Lower leg skin (tissue), 4 donors: ENCODE measurements at regions not wholly inside any gene's neighbourhood (a gene's known extent, or its start where the extent isn't known, plus 50 kb on each side); places are given as distances from the start of the nearest gene placed in this dataset.
A peak's percentile ranks its signal among the peaks of the same experiment; 100 is the strongest.

Source experiments
- DNase-seq, 2 donors: peaks; one replicate each; pipeline ENCODE4 v3.0.0-alpha.2; 2019; ENCODE audit warnings: low spot score in 2 of 2
- H3K4me3 ChIP-seq: fragments of 200-600 bp; sonication (generic); 2 replicates; pipeline ENCODE4 v1.5.1; 2017; ENCODE audit warnings: mild to moderate bottlenecking, low read depth; ENCODE audit not compliant: poor library complexity, severe bottlenecking
- POLR2A ChIP-seq, 2 donors: fragments of 450-650 bp; IDR thresholded peaks; one replicate each; pipeline ENCODE4 v1.6.1; 2016 to 2017; ENCODE audit warnings: antibody characterized with exemption in 2 of 2, mild to moderate bottlenecking in 1 of 2, moderate library complexity in 1 of 2
- WGBS, 2 donors: methylation state at CpG; one replicate each; pipeline ENCODE4 v1.1.5; 2018; 5-methylcytosine and 5-hydroxymethylcytosine counted together
- intact Hi-C: fragments of 100-400 bp; cut with DNase I; formaldehyde crosslinking; loops from one replicate; pipeline ENCODE4 v1.15.0; 2023; ENCODE audit warnings: low total_unique reads
- TF ChIP-seq, protein P1 (sequence below), 3 donors: fragments of 450-650 bp; IDR thresholded peaks; one replicate each; pipeline ENCODE4 v1.5.1; 2016; ENCODE audit warnings: antibody characterized with exemption in 3 of 3, mild to moderate bottlenecking in 3 of 3, moderate library complexity in 2 of 3

DNA sequence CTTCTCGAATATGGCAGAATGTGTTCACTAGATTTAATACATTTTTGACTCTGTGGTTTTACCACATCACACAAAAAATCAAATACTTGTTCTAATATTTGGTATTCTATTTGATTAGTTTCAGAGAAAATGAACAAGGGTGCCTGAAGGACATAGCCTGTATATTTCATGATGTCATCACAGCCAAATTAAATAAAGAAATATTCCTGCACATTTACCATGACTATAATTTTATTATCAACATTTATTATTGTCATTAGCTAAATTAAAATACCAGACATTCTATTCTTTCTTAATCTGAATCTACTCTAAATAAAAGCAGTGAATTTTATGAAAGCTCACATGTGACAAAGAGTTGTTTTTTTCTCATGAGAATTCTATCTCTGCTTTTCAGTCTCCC, 980.5 kb downstream of the PCDH18 start:
- no peak for DNase-seq
- TF ChIP-seq, protein P1, sequence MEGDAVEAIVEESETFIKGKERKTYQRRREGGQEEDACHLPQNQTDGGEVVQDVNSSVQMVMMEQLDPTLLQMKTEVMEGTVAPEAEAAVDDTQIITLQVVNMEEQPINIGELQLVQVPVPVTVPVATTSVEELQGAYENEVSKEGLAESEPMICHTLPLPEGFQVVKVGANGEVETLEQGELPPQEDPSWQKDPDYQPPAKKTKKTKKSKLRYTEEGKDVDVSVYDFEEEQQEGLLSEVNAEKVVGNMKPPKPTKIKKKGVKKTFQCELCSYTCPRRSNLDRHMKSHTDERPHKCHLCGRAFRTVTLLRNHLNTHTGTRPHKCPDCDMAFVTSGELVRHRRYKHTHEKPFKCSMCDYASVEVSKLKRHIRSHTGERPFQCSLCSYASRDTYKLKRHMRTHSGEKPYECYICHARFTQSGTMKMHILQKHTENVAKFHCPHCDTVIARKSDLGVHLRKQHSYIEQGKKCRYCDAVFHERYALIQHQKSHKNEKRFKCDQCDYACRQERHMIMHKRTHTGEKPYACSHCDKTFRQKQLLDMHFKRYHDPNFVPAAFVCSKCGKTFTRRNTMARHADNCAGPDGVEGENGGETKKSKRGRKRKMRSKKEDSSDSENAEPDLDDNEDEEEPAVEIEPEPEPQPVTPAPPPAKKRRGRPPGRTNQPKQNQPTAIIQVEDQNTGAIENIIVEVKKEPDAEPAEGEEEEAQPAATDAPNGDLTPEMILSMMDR (IDR thresholded peaks at IDR 0.05), result no peak
- no peak for TF ChIP-seq POLR2A (IDR thresholded peaks at IDR 0.05)
- WGBS, 2 donors, result 77 to 79% methylated on average over 1 of the region's 1 CpG
- intact Hi-C loops, result no loop called here
- no peak overlapping the region for H3K4me3 ChIP-seq

DNA sequence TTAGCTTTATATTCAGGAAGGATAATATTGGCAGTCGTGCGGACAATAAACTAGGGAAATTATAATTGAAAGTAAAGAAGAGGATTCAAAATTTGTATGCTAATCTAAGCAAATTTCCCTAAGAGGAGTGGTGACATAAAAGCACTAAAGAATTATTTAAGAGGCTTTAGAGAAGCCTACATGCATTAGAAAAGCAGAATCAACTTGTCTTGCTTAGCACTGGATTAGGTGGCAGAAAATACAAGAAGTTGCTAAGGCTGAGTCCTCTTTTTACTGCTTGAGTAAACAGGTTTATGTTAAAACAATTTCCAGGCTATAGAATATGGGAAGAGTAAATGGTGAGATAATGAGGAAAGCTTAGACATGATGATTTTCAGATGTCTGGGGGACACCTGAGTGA, 991.5 kb downstream of the PCDH18 start:
- no peak for DNase-seq
- H3K4me3 ChIP-seq, result no peak overlapping the region
- TF ChIP-seq, protein P1 (IDR thresholded peaks at IDR 0.05), result no peak
- TF ChIP-seq POLR2A (IDR thresholded peaks at IDR 0.05), result no peak
- intact Hi-C loops, result no loop called here
- WGBS, 2 donors, result 78 to 79% methylated on average over 2 of the region's 2 CpGs

DNA sequence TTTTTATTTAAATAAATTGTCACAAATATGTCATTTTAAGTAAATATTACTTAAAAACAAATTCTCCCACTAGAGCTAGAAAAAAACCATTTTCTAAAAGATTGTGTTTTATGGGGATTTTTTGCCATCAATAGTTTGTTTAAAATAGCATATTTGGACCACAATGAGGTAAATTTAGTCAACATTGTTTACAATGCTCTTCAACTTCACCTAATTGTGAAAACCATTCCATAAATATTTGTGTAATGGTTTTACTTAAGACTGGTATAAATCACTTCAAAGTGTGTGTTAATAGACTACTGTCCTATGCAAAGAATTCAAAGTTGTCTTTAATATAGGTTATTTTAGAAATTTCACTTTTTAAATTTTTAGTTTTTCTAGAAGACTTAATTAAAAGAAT, 1004.2 kb downstream of the PCDH18 start:
- no peak for TF ChIP-seq POLR2A (IDR thresholded peaks at IDR 0.05)
- TF ChIP-seq, protein P1 (IDR thresholded peaks at IDR 0.05), result no peak
- intact Hi-C loops, result no loop called here
- H3K4me3 ChIP-seq, result no peak overlapping the region
- no peak for DNase-seq

DNA sequence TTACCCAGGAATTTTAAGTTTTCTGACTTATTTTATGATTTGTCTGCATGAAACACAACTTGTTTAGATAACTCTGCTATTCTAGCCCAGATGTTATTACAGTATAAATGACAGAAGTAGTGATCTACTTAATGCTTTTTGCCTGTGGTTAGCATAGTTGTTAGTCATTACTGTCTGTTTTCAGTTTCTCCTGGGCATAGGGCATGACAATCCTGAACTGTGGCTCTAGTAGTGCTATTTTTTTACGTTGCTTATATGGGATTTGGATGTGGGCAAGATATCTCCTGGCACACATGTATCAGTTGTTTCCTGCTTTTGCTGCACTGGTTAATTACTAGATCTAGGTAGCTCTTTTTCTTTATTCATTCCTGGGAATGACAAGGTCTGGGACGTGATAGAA, 1005.8 kb downstream of the PCDH18 start:
- no peak for TF ChIP-seq POLR2A (IDR thresholded peaks at IDR 0.05)
- TF ChIP-seq, protein P1 (IDR thresholded peaks at IDR 0.05), result no peak
- no peak for DNase-seq
- WGBS, 2 donors, result 32 to 47% methylated on average over 2 of the region's 2 CpGs
- intact Hi-C loops, result no loop called here
- no peak overlapping the region for H3K4me3 ChIP-seq

DNA sequence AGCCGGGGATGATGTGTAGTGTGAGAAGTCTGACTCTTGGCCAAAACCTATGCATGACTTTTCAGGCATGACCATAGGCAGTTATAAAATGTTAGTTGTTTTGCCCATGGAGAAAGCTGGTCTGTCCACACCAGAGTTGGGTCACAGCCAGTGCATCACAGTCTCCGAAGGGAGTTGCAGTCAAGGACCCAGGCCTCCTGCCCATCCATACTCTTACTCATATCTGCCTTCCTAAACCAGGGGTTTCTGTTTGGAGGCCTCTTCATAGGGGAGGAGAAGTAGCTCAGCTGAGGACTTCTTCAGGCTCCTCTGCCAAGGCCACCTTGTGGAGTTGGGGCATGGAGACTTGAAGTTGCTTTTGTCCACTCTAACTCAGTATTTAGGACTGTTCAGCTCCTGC, 1008.3 kb downstream of the PCDH18 start:
- no peak for TF ChIP-seq POLR2A (IDR thresholded peaks at IDR 0.05)
- TF ChIP-seq, protein P1 (IDR thresholded peaks at IDR 0.05), result no peak
- peak in 1 of 2 donors; percentile 83 for DNase-seq
- no peak overlapping the region for H3K4me3 ChIP-seq
- intact Hi-C loops, result no loop called here
- 94 to 98% methylated on average over 2 of the region's 2 CpGs for WGBS, 2 donors

DNA sequence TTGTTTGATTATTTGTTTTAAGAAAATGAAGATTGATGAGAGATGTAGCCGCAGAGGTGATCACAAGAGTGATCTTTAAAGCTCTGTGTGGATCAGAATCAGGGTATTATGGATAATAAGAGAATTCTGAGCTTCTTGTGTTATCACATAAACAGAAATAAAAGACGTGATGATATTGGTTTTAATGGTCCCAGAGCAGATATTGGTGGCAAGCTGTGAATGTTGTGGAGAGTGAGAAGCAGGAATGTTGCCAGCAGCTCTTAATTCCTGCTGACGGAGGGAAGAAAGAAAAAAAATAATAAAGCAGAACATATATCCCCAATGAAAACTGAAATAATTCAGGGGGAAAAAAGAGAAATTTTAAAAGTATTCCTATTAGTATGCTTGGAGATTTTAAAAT, 1015.9 kb downstream of the PCDH18 start:
- 52% methylated on average over 3 of the region's 3 CpGs for WGBS, 2 donors
- no peak for DNase-seq
- intact Hi-C loops, result no loop called here
- TF ChIP-seq, protein P1 (IDR thresholded peaks at IDR 0.05), result no peak
- TF ChIP-seq POLR2A (IDR thresholded peaks at IDR 0.05), result no peak
- no peak overlapping the region for H3K4me3 ChIP-seq
